ENCODE measurements at regions not wholly inside any gene's neighbourhood (a gene's known extent, or its start where the extent isn't known, plus 50 kb on each side); places are given as distances from the start of the nearest gene placed in this dataset.

GRCh38 chr7:155405399-155406318 lies 52.3 kb upstream of the EN2 start:
- Histone ChIP-seq H3K9me3 (no peaks in the 10 kb centered on the region), H3K4me3 (no peak overlapping the region), H3K27ac (no peak overlapping the region), H3K36me3 (no peaks in the 10 kb centered on the region), H3K4me1 (no peaks in the 10 kb centered on the region), H3K27me3 (no peaks in the 10 kb centered on the region)
- TF ChIP-seq CTCF (IDR thresholded peaks at IDR 0.05), result no peak
- TF ChIP-seq POLR2AphosphoS5 (IDR thresholded peaks at IDR 0.05; ENCODE audit: insufficient read depth in 1 of 2, low read depth in 1 of 2), result no peak
- no peak for TF ChIP-seq POLR2A (IDR thresholded peaks at IDR 0.05)
- intact Hi-C loops (cut with DNase I), result no loop called here
- no peak for DNase-seq (ENCODE audit: extremely low spot score in 2 of 2)

DNA sequence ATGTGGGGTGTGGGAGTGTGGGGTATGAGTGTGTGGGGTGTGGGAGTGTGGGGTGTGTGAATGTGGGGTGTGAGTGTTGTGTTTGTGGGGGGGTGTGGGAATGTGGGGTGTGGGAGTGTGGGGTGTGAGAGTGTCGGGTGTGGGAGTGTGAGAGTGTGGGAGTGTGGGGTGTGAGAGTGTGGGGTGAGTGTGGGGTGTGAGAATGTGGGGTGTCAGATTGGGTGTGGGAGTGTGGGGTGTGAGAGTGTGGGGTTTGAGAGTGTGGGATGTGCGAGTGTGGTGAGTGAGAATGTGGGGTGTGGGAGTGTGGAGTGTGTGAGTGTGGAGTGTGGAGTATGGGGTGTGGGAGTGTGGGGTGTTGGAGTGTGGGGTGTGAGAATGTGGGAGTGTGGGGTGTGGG lies 50.1 kb upstream of the EN2 start:
- Histone ChIP-seq H3K9me3 (no peaks in the 10 kb centered on the region), H3K4me3 (no peak overlapping the region), H3K27ac (no peak overlapping the region), H3K27me3 (no peaks in the 10 kb centered on the region), H3K36me3 (no peaks in the 10 kb centered on the region), H3K4me1 (no peaks in the 10 kb centered on the region)
- intact Hi-C loops (cut with DNase I), result no loop called here
- no peak for DNase-seq (ENCODE audit: extremely low spot score in 2 of 2)
- TF ChIP-seq POLR2AphosphoS5 (IDR thresholded peaks at IDR 0.05; ENCODE audit: insufficient read depth in 1 of 2, low read depth in 1 of 2), result no peak
